K562 (cell line): ENCODE measurements at regions not wholly inside any gene's neighbourhood (a gene's known extent, or its start where the extent isn't known, plus 50 kb on each side); places are given as distances from the start of the nearest gene placed in this dataset.

Experiments used
- CHAMP1 ChIP-seq: fragments of 450-650 bp; IDR thresholded peaks from 2 replicates; pipeline ENCODE4 v1.6.1; 2016; ENCODE audit warnings: mild to moderate bottlenecking
- CREB5 ChIP-seq: fragments of 250-450 bp; sonication (Bioruptor Pico); IDR thresholded peaks from 2 replicates; pipeline ENCODE4 v1.5.0; 2020; ENCODE audit warnings: mild to moderate bottlenecking
- EWSR1 ChIP-seq: fragments of 450-650 bp; IDR thresholded peaks from 2 replicates; pipeline ENCODE4 v1.6.1; 2018; ENCODE audit warnings: borderline replicate concordance, mild to moderate bottlenecking, low read depth, moderate library complexity; ENCODE audit not compliant: partially characterized antibody
- JUND ChIP-seq, 2 experiments: IDR thresholded peaks; 2 replicates in 1 of 2; 3 replicates in 1 of 2; pipeline ENCODE4 v1.6.1; 2011; ENCODE audit warnings: borderline replicate concordance in 2 of 2, low read depth in 2 of 2, low read length in 2 of 2, improper control_type of control experiment in 1 of 2, missing biosample characterization in 1 of 2, missing genetic modification characterization in 1 of 2, missing genetic modification reagents in 1 of 2
- KAT2B ChIP-seq: IDR thresholded peaks from one replicate; pipeline ENCODE4 v1.6.1; 2012; ENCODE audit warnings: low read depth, mild to moderate bottlenecking, control low read depth, inconsistent platforms, low read length, moderate library complexity
- MTA1 ChIP-seq: fragments of 450-650 bp; IDR thresholded peaks from 2 replicates; pipeline ENCODE4 v1.6.1; 2017; ENCODE audit warnings: borderline replicate concordance
- NELFE ChIP-seq: IDR thresholded peaks from 2 replicates; pipeline ENCODE4 v1.6.1; 2011; ENCODE audit warnings: mild to moderate bottlenecking; ENCODE audit not compliant: insufficient read depth, insufficient read length
- PATZ1 ChIP-seq: fragments of 250-450 bp; sonication (Bioruptor Pico); IDR thresholded peaks from 2 replicates; pipeline ENCODE4 v1.5.0; 2020; ENCODE audit warnings: mild to moderate bottlenecking, borderline replicate concordance
- POLR2AphosphoS2 ChIP-seq: IDR thresholded peaks from 2 replicates; pipeline ENCODE4 v1.6.1; 2012; ENCODE audit warnings: low read length, improper control_type of control experiment
- POLR2G ChIP-seq: fragments of 200-400 bp; formaldehyde crosslinking; IDR thresholded peaks from 2 replicates; pipeline ENCODE4 v1.6.1; 2017; ENCODE audit warnings: low read depth, mild to moderate bottlenecking, antibody characterized with exemption, low read length, moderate library complexity
- RHOXF2B ChIP-seq: fragments of 250-450 bp; sonication (Bioruptor Pico); conservative IDR thresholded peaks from 2 replicates; pipeline ENCODE4 v1.5.1; 2021
- THAP12 ChIP-seq: fragments of 250-450 bp; sonication (Bioruptor Pico); IDR thresholded peaks from 2 replicates; pipeline ENCODE4 v1.9.0; 2021; ENCODE audit warnings: mild to moderate bottlenecking, inconsistent platforms
- ZBTB7A ChIP-seq: IDR thresholded peaks from 2 replicates; pipeline ENCODE4 v1.6.1; 2011; ENCODE audit warnings: low read depth, mild to moderate bottlenecking, low read length, moderate library complexity, borderline replicate concordance; ENCODE audit not compliant: control insufficient read depth
- ZNF232 ChIP-seq: sonication (generic); formaldehyde crosslinking; IDR thresholded peaks from 2 replicates; pipeline ENCODE4 v1.8.0; 2022; ENCODE audit warnings: mild to moderate bottlenecking, missing genetic modification reagents
- ZNF518B ChIP-seq: fragments of 250-450 bp; sonication (Bioruptor Pico); IDR thresholded peaks from 2 replicates; pipeline ENCODE4 v1.5.0; 2021; ENCODE audit warnings: mild to moderate bottlenecking, moderate library complexity

- no peak for TF ChIP-seq ZNF518B (CRISPR knock-in tag)
- no peak for TF ChIP-seq POLR2G
- no peak for TF ChIP-seq CREB5 (CRISPR knock-in tag)
- TF ChIP-seq ZNF232 (CRISPR knock-in tag): no peak
- TF ChIP-seq CHAMP1: no peak
- no peak for TF ChIP-seq KAT2B
- no peak for TF ChIP-seq RHOXF2B (CRISPR knock-in tag)
- no peak for TF ChIP-seq POLR2AphosphoS2
- 0 out of 2 replicates have a peak, but pooled peaks have one; percentile 17 for TF ChIP-seq MTA1
- TF ChIP-seq NELFE: no peak
- no peak for TF ChIP-seq THAP12 (CRISPR knock-in tag)
- peak; percentile 69 for TF ChIP-seq JUND (IDR thresholded peaks at IDR 0.05; ENCODE audit: borderline replicate concordance, low read depth, low read length)
- peak; percentile 43; the same call in 1 of the 3 replicates for TF ChIP-seq JUND (tag; IDR thresholded peaks at IDR 0.05; ENCODE audit: borderline replicate concordance, low read depth, low read length)
- no peak for TF ChIP-seq ZBTB7A
- no peak for TF ChIP-seq EWSR1
- no peak for TF ChIP-seq PATZ1 (CRISPR knock-in tag)
These were observed 59.1 kb upstream of the MED13L start (continued) for GRCh38 chr12:116336542-116337065.
